HG02678 (cell line): ENCODE measurements at regions not wholly inside any gene's neighbourhood (a gene's known extent, or its start where the extent isn't known, plus 50 kb on each side); places are given as distances from the start of the nearest gene placed in this dataset.
"Not testable (repeated sequence)": the region's sequence is repeated elsewhere in the genome, so short reads cannot be mapped to it uniquely, and the experiment has no call there.

Source experiments
- ATAC-seq: cut with Tn5 transposase; IDR thresholded peaks from one replicate; pipeline ENCODE4 v1.9.1; 2021; ENCODE audit warnings: mild to moderate bottlenecking, moderate library complexity; ENCODE audit not compliant: unreplicated experiment

DNA sequence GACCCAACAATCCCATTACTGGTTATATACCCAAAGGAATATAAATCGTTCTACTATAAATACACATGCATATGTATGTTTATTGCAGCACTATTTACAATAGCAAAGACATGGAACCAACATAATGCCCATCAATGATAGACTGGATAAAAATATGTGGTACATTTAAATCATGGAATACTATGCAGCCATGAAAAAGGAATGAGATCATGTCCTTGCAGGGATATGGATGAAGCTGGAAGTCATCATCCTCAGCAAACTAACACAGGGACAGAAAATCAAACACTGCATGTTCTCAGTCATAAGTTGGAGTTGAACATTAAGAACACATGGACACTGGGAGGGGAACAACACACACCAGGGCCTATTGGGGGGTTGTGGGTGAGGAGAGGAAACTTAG lies 741.8 kb downstream of the CDH18 start:
- not testable (repeated sequence) for ATAC-seq

DNA sequence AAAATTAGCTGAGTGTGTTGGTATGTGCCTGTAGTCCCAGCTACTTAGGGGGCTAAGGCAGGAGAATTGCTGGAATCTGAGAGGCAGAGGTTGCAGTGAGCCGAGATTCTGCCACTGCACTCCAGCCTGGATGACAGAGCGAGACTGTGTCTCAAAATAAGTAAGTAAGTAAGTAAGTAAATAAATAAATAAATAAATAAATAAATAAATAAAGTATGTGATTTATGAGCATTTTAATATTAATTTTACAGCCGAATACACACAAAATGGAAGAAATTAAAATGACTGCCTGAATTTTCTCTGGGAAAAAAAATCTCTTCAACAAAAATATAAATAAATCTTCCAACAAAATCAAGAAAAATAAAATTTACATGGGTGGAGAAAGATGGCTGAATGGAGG lies 740.7 kb downstream of the CDH18 start:
- no peak for ATAC-seq

DNA sequence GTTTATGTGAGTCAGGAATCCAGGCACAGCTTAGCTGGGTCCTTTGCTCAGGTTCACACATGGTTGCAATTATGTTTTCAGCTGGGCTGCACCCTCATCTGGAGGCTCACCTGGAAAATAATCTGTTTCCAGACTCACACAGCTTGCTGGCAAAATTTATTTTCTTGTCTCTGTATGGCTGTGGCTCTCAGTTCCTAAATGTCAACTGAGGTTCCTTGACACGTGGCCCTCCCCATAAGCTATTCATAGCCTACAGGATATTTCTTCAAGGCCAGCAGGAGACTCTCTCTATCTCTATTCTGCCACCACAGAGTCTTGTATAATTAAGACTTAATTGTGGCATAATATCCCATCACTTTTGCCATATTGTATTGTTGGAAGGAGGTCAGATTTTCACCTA lies 732.0 kb downstream of the CDH18 start:
- no peak for ATAC-seq

DNA sequence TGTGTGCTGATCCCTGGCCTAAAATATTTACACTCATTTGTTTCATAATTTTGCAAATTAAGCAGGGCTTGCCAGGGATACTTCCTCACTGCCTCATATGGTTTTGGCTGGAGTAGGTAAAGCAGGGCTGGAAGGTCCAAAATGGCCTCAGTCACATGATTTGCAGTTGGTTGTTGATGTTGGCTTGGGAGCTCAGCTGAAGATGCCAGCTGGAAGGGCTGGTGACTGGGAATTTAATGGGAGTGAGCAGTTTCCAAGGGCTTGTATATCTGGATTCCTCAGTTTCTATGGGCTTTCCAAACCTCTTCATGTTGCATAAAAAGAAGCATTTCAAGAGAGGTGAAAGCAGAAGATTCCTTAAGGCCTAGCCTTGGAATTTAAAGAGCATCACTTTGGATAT lies 729.3 kb downstream of the CDH18 start:
- no peak for ATAC-seq

DNA sequence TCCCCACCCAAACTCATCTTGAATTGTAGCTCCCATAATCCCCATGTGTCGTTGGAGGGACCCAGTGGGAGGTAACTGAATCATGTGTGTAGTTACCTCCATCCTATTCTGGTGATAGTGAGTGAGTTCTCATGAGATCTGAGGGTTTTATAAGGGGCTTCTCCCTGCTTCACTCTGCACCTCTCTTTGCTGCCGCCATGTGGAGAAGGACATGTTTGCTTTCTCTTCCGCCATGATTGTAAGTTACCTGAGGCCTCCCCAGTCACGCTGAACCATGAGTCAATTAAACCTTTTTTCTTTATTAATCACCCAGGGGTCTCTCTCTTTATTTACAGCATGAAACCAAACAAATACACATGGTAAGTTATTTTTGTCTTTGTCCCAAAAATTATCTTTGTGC lies 726.1 kb downstream of the CDH18 start:
- ATAC-seq = no peak

DNA sequence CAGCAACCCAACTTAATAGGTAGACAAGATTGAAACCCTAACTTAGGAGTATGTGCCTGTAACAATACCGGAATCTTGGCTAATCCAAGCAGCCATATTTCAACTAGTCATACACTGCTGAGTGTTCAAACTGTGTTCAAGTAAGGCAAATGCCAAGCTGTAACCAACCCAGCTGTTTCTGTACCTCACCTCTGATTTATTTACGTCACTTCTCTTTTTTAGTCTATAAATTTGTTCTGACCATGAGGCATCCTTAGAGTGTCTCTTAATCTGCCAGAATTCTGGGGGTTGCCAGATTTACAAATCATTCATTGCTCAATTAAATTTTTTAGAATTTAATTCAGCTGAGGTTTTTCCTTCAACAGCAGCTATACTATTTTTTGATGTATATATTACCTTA lies 723.2 kb downstream of the CDH18 start:
- ATAC-seq = no peak

DNA sequence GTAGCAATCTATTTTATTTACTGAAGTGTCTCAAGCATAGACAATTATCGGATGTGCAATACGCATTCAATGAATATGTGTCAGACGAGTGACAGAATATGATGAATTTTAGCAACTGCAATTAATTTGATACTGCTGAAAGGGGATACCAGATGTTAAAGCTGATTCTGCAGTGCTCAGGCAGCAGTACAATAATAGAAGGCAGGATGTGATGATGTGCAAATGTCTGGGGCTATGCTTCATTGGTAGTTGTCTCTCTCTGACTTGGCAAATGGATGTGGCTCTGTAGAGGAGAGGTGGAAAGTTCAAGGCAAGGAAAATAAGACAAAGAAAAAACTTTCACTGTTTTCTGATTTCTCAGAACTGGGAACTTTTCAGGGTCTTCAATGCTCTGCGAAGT lies 721.2 kb downstream of the CDH18 start:
- no peak for ATAC-seq

DNA sequence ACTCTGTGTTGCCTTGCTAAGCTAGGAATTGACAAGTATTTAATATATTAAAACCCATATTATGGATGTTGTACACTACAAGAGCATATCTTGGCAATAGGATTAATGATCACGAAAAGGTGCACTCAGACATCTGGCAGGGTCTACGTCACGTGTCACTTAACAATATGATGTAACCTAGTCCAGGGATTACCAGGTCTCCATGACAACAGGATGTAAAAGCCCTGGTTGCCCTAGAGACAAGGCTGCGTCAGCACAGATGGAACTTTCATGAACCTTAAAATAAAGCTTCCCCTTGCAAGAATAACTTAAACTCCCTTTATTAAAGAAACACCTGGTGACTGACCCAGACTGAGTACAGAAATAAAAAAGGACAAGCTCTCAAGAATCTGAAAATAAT lies 717.8 kb downstream of the CDH18 start:
- ATAC-seq = no peak

DNA sequence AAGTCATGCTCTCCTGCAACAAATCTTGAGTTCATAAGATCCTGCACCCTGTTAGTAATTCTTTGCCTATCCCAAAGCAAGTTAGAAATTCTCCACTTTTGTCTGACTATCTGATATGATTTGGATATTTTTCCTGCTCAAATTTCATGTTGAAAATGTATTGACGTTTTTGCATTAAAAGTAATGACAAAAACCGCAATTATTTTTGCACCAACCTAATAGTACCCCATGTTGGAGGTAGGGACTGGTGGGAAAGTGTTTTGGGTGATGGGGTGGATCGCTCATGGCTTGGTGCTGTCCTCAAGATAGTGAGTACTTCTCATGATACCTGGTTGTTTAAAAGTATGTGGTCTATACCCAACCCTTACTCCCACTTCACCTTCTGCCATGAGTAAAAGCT lies 713.4 kb downstream of the CDH18 start:
- ATAC-seq = no peak

DNA sequence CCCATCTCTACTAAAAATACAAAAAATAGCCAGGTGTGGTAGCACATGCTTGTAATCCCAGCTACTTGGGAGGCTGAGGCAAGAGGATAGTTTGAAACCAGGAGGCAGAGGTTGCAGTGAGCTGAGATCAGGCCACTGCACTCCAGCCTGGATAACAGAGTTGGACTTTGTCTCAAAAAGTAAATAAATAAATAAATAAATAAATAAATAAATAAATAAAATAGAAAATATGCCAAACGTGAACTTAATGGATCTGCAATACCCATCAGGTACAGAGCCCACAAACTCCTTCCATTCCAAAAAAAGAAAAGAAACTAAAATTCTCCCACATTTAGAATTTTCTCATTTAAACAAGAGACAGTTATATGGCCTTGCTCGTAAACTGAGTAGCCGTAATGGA lies 702.7 kb downstream of the CDH18 start:
- ATAC-seq = no peak

DNA sequence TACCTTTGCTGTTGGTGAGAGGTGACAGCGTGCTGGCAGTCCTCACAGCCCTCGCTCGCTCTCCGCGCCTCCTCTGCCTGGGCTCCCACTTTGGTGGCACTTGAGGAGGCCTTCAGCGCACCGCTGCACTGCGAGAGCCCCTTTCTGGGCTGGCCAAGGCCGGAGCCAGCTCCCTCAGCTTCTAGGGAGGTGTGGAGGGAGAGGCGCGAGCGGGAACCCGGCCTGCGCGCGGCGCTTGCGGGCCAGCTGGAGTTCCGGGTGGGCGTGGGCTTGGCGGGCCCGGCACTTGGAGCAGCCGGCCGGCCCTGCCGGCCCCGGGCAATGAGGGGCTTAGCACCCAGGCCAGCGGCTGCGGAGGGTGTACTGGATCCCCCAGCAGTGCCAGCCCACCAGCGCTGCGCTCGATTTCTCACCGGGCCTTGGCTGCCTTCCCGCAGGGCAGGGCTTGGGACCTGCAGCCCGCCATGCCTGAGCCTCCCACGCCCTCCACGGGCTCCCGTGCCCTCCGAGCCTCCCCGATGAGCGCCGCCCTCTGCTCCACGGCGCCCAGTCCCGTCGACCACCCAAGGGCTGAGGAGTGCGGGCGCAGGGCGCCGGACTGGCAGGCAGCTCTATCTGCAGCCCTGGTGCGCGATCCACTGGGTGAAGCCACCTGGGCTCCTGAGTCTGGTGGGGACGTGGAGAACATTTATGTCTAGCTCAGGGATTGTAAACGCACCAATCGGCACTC lies 700.3 kb downstream of the CDH18 start:
- not testable (repeated sequence) for ATAC-seq

DNA sequence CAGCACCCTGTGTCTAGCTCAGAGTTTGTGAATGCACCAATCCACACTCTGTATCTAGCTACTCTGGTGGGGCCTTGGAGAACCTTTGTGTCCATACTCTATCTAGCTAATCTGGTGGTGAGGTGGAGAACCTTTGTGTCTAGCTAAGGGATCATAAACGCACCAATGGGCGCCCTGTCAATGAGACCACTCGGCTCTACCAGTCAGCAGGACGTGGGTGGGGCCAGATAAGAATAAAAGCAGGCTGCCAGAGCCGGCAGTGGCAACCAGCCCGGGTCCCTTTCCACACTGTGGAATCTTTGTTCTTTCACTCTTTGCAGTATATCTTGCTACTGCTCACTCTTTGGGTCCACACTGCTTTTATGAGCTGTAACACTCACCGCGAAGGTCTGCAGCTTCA lies 699.7 kb downstream of the CDH18 start:
- ATAC-seq = not testable (repeated sequence)

DNA sequence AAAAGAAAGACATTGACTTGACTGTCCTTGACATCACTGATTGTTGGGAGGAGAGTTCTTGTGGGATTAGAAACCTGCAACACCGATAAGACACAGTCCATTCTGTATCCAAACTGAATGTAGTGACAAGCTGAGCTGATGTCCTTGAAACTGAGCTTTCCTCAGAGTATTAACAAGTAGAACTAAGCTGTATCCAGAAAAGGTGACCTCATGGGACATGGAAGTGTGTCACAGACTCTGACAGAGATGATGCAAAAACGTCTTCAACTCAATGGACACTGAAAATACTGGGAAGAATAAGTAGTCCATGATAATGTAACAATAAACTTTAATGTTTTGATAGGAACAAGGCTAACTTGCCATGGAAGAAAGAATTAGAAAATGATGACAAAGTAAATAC lies 690.1 kb downstream of the CDH18 start:
- ATAC-seq = no peak

DNA sequence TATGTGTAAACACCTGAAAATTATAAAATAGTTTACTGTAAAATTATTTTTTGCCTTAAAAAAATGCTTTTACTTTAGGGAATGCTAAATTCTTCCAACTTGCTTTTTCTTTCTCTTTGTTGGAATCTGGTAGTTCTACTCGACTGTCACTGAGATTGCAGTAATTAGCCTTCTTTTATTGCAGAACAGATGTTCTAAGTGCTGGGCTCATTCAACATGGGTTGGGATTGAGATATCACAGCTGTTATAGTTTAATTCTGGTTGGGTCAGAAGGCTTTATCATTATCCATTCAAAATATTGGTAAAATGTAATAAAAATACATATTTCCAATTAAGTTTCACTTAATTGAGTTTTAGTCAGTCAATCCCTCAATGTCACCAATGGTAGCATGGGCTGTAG lies 686.7 kb downstream of the CDH18 start:
- no peak for ATAC-seq

DNA sequence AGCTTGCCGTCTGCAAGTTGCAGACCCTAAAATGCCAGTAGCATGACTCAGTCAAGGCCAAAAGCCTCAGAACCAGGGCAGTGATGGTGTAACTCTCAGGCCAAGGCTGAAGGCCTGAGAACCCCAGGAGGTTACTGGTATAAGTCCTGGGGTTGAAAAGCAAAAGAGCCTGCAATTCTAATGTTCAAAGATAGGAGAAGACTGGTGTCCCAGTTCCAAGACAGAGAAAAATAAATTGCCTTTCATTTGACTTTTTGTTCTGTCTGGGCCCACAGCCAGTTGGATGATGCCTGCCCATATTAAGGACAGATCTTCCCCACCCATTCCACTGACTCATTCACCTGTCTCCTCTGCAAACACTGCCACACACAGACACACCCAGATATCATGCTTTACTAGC lies 673.2 kb downstream of the CDH18 start:
- ATAC-seq = no peak

DNA sequence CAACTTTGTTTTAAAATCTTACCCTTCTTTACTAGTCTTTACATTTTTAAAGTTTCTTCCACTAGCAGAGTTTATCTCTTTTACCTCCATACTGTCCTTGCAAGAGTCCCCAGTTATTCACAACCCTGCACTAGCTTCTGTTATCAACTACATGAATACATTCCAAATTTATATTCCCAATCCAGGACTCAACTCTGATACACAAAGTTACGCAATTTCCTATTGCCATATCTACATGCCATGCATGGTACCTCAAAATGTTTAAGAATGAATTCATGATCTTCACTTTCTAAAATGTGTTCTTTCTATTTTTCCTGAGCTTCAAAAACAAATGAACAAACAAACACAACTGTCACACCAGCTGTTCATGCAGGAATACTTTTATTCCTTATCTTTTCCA lies 668.7 kb downstream of the CDH18 start:
- no peak for ATAC-seq

DNA sequence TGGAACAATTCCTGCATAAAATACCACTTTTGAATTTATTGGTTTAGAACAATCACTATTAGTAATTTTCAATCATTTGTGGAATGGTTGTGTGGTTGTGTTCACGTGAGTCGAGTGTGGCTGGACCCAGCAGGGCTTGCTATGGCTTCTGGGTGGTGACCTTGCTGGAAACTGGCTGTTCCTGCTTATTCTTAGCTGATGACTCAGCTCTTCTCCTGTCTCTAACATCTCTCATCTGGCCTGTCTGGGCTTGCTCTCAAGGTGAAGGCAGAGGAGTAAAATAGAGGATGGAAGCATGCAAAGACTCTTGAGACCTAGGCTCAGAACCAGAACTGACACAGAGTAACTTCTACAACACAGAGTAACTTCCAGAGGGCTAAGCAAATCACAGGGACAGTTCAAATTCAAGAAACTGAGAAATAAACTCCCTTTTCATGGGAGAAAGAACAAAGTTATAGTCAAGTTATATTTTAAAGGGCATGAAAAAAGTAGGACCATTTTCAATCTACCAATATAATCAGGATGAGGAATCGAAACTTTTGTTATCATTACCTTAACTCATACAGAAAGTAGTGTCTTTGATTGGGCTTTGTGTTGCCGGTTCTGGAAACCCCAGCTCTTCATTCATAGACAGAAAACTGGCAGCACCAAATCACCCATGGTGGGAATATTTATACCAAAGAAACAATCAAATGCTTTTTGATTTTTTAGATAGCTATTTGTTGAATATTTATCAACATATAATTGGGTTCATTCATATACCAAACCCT lies 665.1 kb downstream of the CDH18 start:
- ATAC-seq = no peak

DNA sequence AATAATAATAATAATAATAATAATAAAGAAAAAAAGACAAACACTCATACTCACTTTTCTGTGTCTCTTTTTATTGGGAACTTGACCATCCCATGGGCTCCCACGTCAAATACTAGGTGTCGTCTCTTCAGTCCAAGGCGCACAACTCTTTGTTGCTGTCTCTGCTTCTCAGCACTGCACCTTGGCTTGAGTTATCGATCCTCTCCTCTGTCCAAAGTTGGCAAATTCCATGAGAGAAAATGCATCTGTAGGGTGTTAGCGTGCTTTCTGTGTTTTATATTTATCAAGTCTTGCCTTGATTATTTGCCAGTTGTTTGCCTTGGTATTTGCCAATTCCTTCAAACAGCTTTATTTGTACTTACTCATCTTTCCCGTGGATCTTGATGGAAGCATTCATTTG lies 653.7 kb downstream of the CDH18 start:
- ATAC-seq = no peak

DNA sequence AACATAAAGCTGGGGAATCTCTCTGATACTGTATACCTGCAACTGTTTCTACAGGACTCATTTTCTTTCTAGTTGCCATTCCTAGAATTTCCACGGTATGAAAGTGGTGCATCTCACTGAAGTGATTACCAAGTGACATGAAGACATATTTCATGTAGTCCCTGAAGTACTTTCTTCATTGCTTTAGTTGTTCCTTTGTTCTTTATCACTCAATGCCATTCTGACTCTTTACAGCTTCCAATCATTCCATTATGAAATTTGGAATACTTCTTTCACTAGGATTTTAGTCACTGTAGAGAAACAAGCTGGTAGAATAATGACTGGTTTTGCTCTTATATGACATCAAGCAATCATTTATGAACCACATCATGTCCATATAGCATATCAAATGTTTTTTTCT lies 645.1 kb downstream of the CDH18 start:
- ATAC-seq = no peak

DNA sequence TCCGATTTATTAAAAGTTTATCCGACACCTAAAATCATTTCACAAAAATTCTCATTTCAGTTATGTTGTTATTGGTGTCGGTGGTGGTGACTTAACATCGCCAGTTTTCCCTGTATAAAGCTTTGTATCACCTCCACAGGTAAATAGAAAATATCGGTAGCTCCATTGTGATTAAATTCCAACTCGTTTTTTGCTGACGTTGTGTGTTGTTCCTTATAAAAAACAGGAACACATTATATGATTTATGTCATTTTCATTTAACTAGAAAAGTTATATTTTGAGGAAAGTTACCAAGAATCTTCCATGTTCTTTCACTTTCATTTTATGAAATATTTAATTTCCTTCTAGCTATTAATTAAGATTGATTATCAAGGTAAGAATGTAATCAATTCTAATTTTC lies 635.9 kb downstream of the CDH18 start:
- no peak for ATAC-seq

DNA sequence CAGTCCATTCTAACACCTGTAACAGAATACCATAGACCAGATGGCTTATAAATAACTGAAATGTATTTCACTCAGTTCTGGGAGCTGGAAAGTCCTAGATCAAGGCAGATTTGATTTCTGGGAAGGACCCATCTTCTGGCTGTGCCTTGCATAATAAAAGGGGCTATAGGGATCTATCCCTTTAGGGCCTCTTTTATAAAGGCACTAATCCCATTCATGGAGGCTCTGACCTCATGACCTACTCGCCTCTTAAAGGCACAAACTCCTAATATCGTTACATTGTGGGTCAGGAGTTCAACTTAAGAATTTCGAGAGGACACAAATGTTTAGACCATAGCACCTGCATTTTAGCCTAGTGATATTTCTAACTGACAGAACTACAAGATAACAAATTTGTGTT lies 619.0 kb downstream of the CDH18 start:
- no peak for ATAC-seq

DNA sequence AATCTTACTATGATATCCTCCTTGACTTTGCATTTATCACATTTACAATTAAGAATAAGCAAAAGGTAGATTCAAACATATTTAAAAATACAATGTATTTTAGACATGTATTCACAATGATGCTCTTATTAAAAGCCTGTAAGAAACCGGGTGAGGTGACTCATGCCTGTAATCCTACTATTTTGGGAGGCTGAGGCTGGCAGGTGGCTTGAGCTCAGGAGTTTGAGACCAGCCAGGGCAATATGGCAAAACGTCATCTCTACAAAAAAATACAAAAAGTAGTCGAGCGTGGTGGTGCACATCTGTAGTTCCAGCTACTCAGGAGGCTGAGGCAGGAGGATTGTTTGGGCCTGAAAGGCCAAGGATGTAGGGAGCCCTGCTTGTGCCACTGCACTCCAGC lies 618.4 kb downstream of the CDH18 start:
- ATAC-seq = no peak
